Nucleus accumbens (tissue), 56 donors: ENCODE measurements at regions not wholly inside any gene's neighbourhood (a gene's known extent, or its start where the extent isn't known, plus 50 kb on each side); places are given as distances from the start of the nearest gene placed in this dataset.

Source experiments
- DNase-seq, 56 donors: peaks; one replicate each; lab custom pipeline; 2025; lab: John Stamatoyannopoulos, UW

- no peak for DNase-seq
Measured at GRCh38 chr16:66222756-66223155, 143.7 kb upstream of the CDH5 start.

- DNase-seq: no peak
Measured at GRCh38 chr16:66220702-66221101, 145.8 kb upstream of the CDH5 start.

- DNase-seq: no peak
Measured at GRCh38 chr16:66219491-66219890, 147.0 kb upstream of the CDH5 start.

GRCh38 chr16:66212428-66212827, 154.1 kb upstream of the CDH5 start:
- no peak for DNase-seq

- DNase-seq: no peak
Measured at GRCh38 chr16:66211651-66212050, 154.8 kb upstream of the CDH5 start.

- no peak for DNase-seq
Measured at GRCh38 chr16:66207883-66208265, 158.6 kb upstream of the CDH5 start.

GRCh38 chr16:66207139-66207882, 159.2 kb upstream of the CDH5 start:
- peak in 2 of 56 donors; percentile 8 to 13 for DNase-seq

GRCh38 chr16:66206363-66206762, 160.1 kb upstream of the CDH5 start:
- no peak for DNase-seq

GRCh38 chr16:66205287-66206231, 160.9 kb upstream of the CDH5 start:
- no peak for DNase-seq

GRCh38 chr16:66204756-66205155, 161.7 kb upstream of the CDH5 start:
- no peak for DNase-seq

GRCh38 chr16:66203476-66203875, 163.0 kb upstream of the CDH5 start:
- no peak for DNase-seq

- DNase-seq: no peak
Measured at GRCh38 chr16:66199189-66199588, 167.3 kb upstream of the CDH5 start.

- no peak for DNase-seq
Measured at GRCh38 chr16:66198641-66199040, 167.8 kb upstream of the CDH5 start.

- no peak for DNase-seq
Measured at GRCh38 chr16:66197668-66198278, 168.7 kb upstream of the CDH5 start.

GRCh38 chr16:66196770-66197169, 169.7 kb upstream of the CDH5 start:
- no peak for DNase-seq

- no peak for DNase-seq
Measured at GRCh38 chr16:66194866-66195265, 171.6 kb upstream of the CDH5 start.

- no peak for DNase-seq
Measured at GRCh38 chr16:66193543-66194229, 172.8 kb upstream of the CDH5 start.

GRCh38 chr16:66190411-66190810, 176.1 kb upstream of the CDH5 start:
- no peak for DNase-seq

- no peak for DNase-seq
Measured at GRCh38 chr16:66189951-66190350, 176.5 kb upstream of the CDH5 start.

GRCh38 chr16:66188917-66189725, 177.4 kb upstream of the CDH5 start:
- peak in 13 of 56 donors; percentile 2 to 26 (median 11) for DNase-seq
